Endothelial cell (in vitro differentiated cells): ENCODE measurements at regions not wholly inside any gene's neighbourhood (a gene's known extent, or its start where the extent isn't known, plus 50 kb on each side); places are given as distances from the start of the nearest gene placed in this dataset.

Experiments used
- DNase-seq: peaks from one replicate; pipeline ENCODE4 v3.0.0; 2021; ENCODE audit warnings: low spot score
- H3K27ac Mint-ChIP-seq: one replicate; pipeline ENCODE4 v1.8.0; 2021; ENCODE audit warnings: mixed read lengths, inconsistent platforms; ENCODE audit not compliant: unreplicated experiment
- H3K27me3 Mint-ChIP-seq: one replicate; pipeline ENCODE4 v1.8.0; 2021; ENCODE audit warnings: mild to moderate bottlenecking, moderate library complexity, mixed read lengths, inconsistent platforms; ENCODE audit not compliant: unreplicated experiment
- H3K36me3 Mint-ChIP-seq: one replicate; pipeline ENCODE4 v1.8.0; 2021; ENCODE audit warnings: mild to moderate bottlenecking, low read depth, mixed read lengths, inconsistent platforms; ENCODE audit not compliant: unreplicated experiment
- H3K4me1 Mint-ChIP-seq: one replicate; pipeline ENCODE4 v1.8.0; 2021; ENCODE audit warnings: mild to moderate bottlenecking, mixed read lengths, inconsistent platforms; ENCODE audit not compliant: unreplicated experiment
- H3K4me3 Mint-ChIP-seq: one replicate; pipeline ENCODE4 v1.8.0; 2021; ENCODE audit warnings: mild to moderate bottlenecking, mixed read lengths, inconsistent platforms; ENCODE audit not compliant: unreplicated experiment
- H3K9me3 Mint-ChIP-seq: one replicate; pipeline ENCODE4 v1.8.0; 2021; ENCODE audit warnings: mixed read lengths, inconsistent platforms; ENCODE audit not compliant: unreplicated experiment
- CTCF ChIP-seq: fragments of 200-600 bp; sonication (generic); IDR thresholded peaks from one replicate; pipeline ENCODE4 v1.5.0; 2021; ENCODE audit warnings: antibody characterized with exemption; ENCODE audit not compliant: unreplicated experiment

GRCh38 chr21:37982496-37983318 lies 66.5 kb upstream of the KCNJ6 start:
- H3K4me1 Mint-ChIP-seq, result no peaks in the 10 kb centered on the region

GRCh38 chr21:37983336-37984095 lies 67.3 kb upstream of the KCNJ6 start:
- no peak for DNase-seq
- no peaks in the 10 kb centered on the region for H3K9me3 Mint-ChIP-seq
- peaks cover 3% of the 10 kb centered on the region for H3K27me3 Mint-ChIP-seq
- H3K4me3 Mint-ChIP-seq, result no peak overlapping the region
- H3K4me1 Mint-ChIP-seq, result no peaks in the 10 kb centered on the region
- H3K36me3 Mint-ChIP-seq, result no peaks in the 10 kb centered on the region
- TF ChIP-seq CTCF, result no peak
- H3K27ac Mint-ChIP-seq, result no peak overlapping the region

More at GRCh38 chr21:37982496-37983318, 66.5 kb upstream of the KCNJ6 start:
- Mint-ChIP-seq H3K27me3 (peaks cover 3% of the 10 kb centered on the region), H3K9me3 (no peaks in the 10 kb centered on the region), H3K4me3 (no peak overlapping the region), H3K36me3 (no peaks in the 10 kb centered on the region), H3K27ac (no peak overlapping the region)
- TF ChIP-seq CTCF, result no peak
- DNase-seq, result no peak

GRCh38 chr21:37984416-37984815 lies 68.2 kb upstream of the KCNJ6 start:
- no peaks in the 10 kb centered on the region for H3K9me3 Mint-ChIP-seq
- H3K27ac Mint-ChIP-seq, result no peak overlapping the region
- H3K27me3 Mint-ChIP-seq, result peaks cover 3% of the 10 kb centered on the region
- TF ChIP-seq CTCF, result no peak
- no peaks in the 10 kb centered on the region for H3K36me3 Mint-ChIP-seq
- no peaks in the 10 kb centered on the region for H3K4me1 Mint-ChIP-seq
- no peak for DNase-seq
- no peak overlapping the region for H3K4me3 Mint-ChIP-seq

GRCh38 chr21:37986000-37986399 lies 69.7 kb upstream of the KCNJ6 start:
- Mint-ChIP-seq H3K4me3 (no peak overlapping the region), H3K27me3 (peaks cover 3% of the 10 kb centered on the region), H3K27ac (no peak overlapping the region), H3K4me1 (no peaks in the 10 kb centered on the region), H3K9me3 (no peaks in the 10 kb centered on the region), H3K36me3 (no peaks in the 10 kb centered on the region)
- DNase-seq, result no peak
- TF ChIP-seq CTCF, result no peak
